Middle frontal gyrus (tissue), 1 donor: ENCODE measurements at regions not wholly inside any gene's neighbourhood (a gene's known extent, or its start where the extent isn't known, plus 50 kb on each side); places are given as distances from the start of the nearest gene placed in this dataset.
"Not testable (repeated sequence)": the region's sequence is repeated elsewhere in the genome, so short reads cannot be mapped to it uniquely, and the experiment has no call there.

ENCODE experiments used
- DNase-seq: peaks from one replicate; pipeline ENCODE4 v3.0.0-alpha.2; 2015; ENCODE audit warnings: low spot score; ENCODE audit errors: extremely low spot score

GRCh38 chr13:63882052-63882451 is 2466.4 kb upstream of the PCDH20 start:
- no peak for DNase-seq

- DNase-seq: no peak
Measured at GRCh38 chr13:63880705-63881104, 2465.1 kb upstream of the PCDH20 start.

- no peak for DNase-seq
Measured at GRCh38 chr13:63873936-63874335, 2458.3 kb upstream of the PCDH20 start.

- DNase-seq: no peak
Measured at GRCh38 chr13:63864171-63864902, 2448.7 kb upstream of the PCDH20 start.

GRCh38 chr13:63855457-63856118 is 2439.9 kb upstream of the PCDH20 start:
- no peak for DNase-seq

- DNase-seq: no peak
Measured at GRCh38 chr13:63853816-63854215, 2438.2 kb upstream of the PCDH20 start.

- DNase-seq: no peak
Measured at GRCh38 chr13:63851526-63851925, 2435.9 kb upstream of the PCDH20 start.

- DNase-seq: no peak
Measured at GRCh38 chr13:63843766-63844699, 2428.4 kb upstream of the PCDH20 start.

GRCh38 chr13:63842102-63842501 is 2426.5 kb upstream of the PCDH20 start:
- no peak for DNase-seq

- no peak for DNase-seq
Measured at GRCh38 chr13:63840551-63841421, 2425.1 kb upstream of the PCDH20 start.

- no peak for DNase-seq
Measured at GRCh38 chr13:63838366-63839110, 2422.9 kb upstream of the PCDH20 start.

- DNase-seq: not testable (repeated sequence)
Measured at GRCh38 chr13:63837701-63838100, 2422.1 kb upstream of the PCDH20 start.

GRCh38 chr13:63829609-63830008 is 2414.0 kb upstream of the PCDH20 start:
- DNase-seq: not testable (repeated sequence)

- not testable (repeated sequence) for DNase-seq
Measured at GRCh38 chr13:63821785-63822184, 2406.1 kb upstream of the PCDH20 start.

GRCh38 chr13:63811428-63812004 is 2395.9 kb upstream of the PCDH20 start:
- DNase-seq: not testable (repeated sequence)

GRCh38 chr13:63791134-63791533 is 2375.5 kb upstream of the PCDH20 start:
- not testable (repeated sequence) for DNase-seq

GRCh38 chr13:63774133-63774532 is 2358.5 kb upstream of the PCDH20 start:
- DNase-seq: no peak

- DNase-seq: no peak
Measured at GRCh38 chr13:63773476-63773875, 2357.8 kb upstream of the PCDH20 start.

GRCh38 chr13:63757683-63758082 is 2342.0 kb upstream of the PCDH20 start:
- DNase-seq: not testable (repeated sequence)

GRCh38 chr13:63749857-63750256 is 2334.2 kb upstream of the PCDH20 start:
- DNase-seq: not testable (repeated sequence)
